GM12892 (cell line): ENCODE measurements at regions not wholly inside any gene's neighbourhood (a gene's known extent, or its start where the extent isn't known, plus 50 kb on each side); places are given as distances from the start of the nearest gene placed in this dataset.

Experiments
- POLR2A ChIP-seq: IDR thresholded peaks from 2 replicates; pipeline ENCODE4 v1.6.1; 2011; ENCODE audit warnings: low read depth, low read length, control low read depth
- POLR2AphosphoS5 ChIP-seq: IDR thresholded peaks from 2 replicates; pipeline ENCODE4 v1.6.1; 2011; ENCODE audit warnings: low read depth, low read length, control low read depth

DNA sequence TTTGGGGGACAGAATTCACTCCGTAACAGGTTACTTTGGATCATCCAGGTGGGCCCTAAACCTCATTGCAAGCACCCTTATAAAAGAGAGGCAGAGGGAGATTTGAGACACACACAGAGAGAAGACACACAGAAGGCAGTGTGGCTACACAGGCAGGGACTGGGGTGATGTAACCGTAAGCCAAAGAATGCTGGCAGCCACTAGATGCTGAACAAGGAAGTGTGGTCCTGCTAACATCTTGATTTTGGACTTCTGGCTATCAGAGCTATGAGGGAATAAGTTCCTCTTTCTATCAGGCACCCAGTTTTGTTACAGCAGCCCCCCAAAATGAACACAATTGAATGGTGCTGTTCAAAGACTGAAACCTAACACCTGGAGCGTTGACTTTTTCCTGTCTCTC, 191.3 kb upstream of the MYLIP start:
- no peak for TF ChIP-seq POLR2A
- no peak for TF ChIP-seq POLR2AphosphoS5
